ENCODE measurements at regions not wholly inside any gene's neighbourhood (a gene's known extent, or its start where the extent isn't known, plus 50 kb on each side); places are given as distances from the start of the nearest gene placed in this dataset.
"Not testable (repeated sequence)": the region's sequence is repeated elsewhere in the genome, so short reads cannot be mapped to it uniquely, and the experiment has no call there.

- peaks cover 17% of the 10 kb centered on the region for H3K27me3 Mint-ChIP-seq
- not testable (repeated sequence) for DNase-seq; ATAC-seq; H3K27ac Mint-ChIP-seq; H3K36me3 Mint-ChIP-seq (ENCODE audit: low read depth); H3K9me3 Mint-ChIP-seq; H3K4me3 Mint-ChIP-seq; H3K4me1 Mint-ChIP-seq
Observed at GRCh38 chr12:102313116-102313971, 115.7 kb upstream of the PMCH start.

GRCh38 chr12:102305486-102305885 is 107.9 kb upstream of the PMCH start:
- H3K27me3 Mint-ChIP-seq: peaks cover 7% of the 10 kb centered on the region
- H3K4me1 Mint-ChIP-seq: no peaks in the 10 kb centered on the region
- ATAC-seq: no peak

GRCh38 chr12:102304667-102305066 is 107.0 kb upstream of the PMCH start:
- not testable (repeated sequence) for H3K36me3 Mint-ChIP-seq (ENCODE audit: low read depth); ATAC-seq; H3K27me3 Mint-ChIP-seq; H3K4me1 Mint-ChIP-seq; H3K27ac Mint-ChIP-seq; H3K4me3 Mint-ChIP-seq; DNase-seq
- H3K9me3 Mint-ChIP-seq: peaks cover 13% of the 10 kb centered on the region

More at GRCh38 chr12:102305486-102305885, 107.9 kb upstream of the PMCH start:
- Mint-ChIP-seq H3K9me3 (peaks cover 12% of the 10 kb centered on the region), H3K27ac (no peak overlapping the region), H3K36me3 (ENCODE audit: low read depth) (no peaks in the 10 kb centered on the region), H3K4me3 (no peak overlapping the region)
- DNase-seq: no peak

GRCh38 chr12:102302553-102302952 is 104.9 kb upstream of the PMCH start:
- Mint-ChIP-seq H3K36me3 (ENCODE audit: low read depth) (no peaks in the 10 kb centered on the region), H3K27me3 (peaks cover 16% of the 10 kb centered on the region), H3K27ac (no peak overlapping the region), H3K9me3 (peaks cover 13% of the 10 kb centered on the region), H3K4me1 (no peaks in the 10 kb centered on the region), H3K4me3 (no peak overlapping the region)
- DNase-seq (no peak), ATAC-seq (no peak)

- no peak for DNase-seq
- H3K27me3 Mint-ChIP-seq: peaks cover 16% of the 10 kb centered on the region
- H3K9me3 Mint-ChIP-seq: peaks cover 13% of the 10 kb centered on the region
- H3K4me3 Mint-ChIP-seq: no peak overlapping the region
- no peaks in the 10 kb centered on the region for H3K36me3 Mint-ChIP-seq (ENCODE audit: low read depth)
- no peaks in the 10 kb centered on the region for H3K4me1 Mint-ChIP-seq
- no peak for ATAC-seq
- no peak overlapping the region for H3K27ac Mint-ChIP-seq
Observed at GRCh38 chr12:102301547-102301946, 103.9 kb upstream of the PMCH start.

- no peak overlapping the region for H3K27ac Mint-ChIP-seq
- no peak overlapping the region for H3K4me3 Mint-ChIP-seq
- no peaks in the 10 kb centered on the region for H3K36me3 Mint-ChIP-seq (ENCODE audit: low read depth)
- H3K9me3 Mint-ChIP-seq: peaks cover 13% of the 10 kb centered on the region
- peaks cover 16% of the 10 kb centered on the region for H3K27me3 Mint-ChIP-seq
- no peaks in the 10 kb centered on the region for H3K4me1 Mint-ChIP-seq
- DNase-seq (no peak), ATAC-seq (peak; percentile 73)
Observed at GRCh38 chr12:102300824-102301461, 103.3 kb upstream of the PMCH start.

- H3K9me3 Mint-ChIP-seq: peaks cover 13% of the 10 kb centered on the region
- no peak overlapping the region for H3K4me3 Mint-ChIP-seq
- DNase-seq (no peak), ATAC-seq (no peak)
- peaks cover 16% of the 10 kb centered on the region for H3K27me3 Mint-ChIP-seq
- no peak overlapping the region for H3K27ac Mint-ChIP-seq
- H3K36me3 Mint-ChIP-seq (ENCODE audit: low read depth): no peaks in the 10 kb centered on the region
- no peaks in the 10 kb centered on the region for H3K4me1 Mint-ChIP-seq
Observed at GRCh38 chr12:102299731-102300130, 102.1 kb upstream of the PMCH start.

GRCh38 chr12:102298022-102298421 is 100.4 kb upstream of the PMCH start:
- Mint-ChIP-seq H3K4me3 (no peak overlapping the region), H3K27me3 (peaks cover 13% of the 10 kb centered on the region)

GRCh38 chr12:102297412-102297811 is 99.8 kb upstream of the PMCH start:
- no peak overlapping the region for H3K27ac Mint-ChIP-seq
- H3K4me1 Mint-ChIP-seq: no peaks in the 10 kb centered on the region
- H3K9me3 Mint-ChIP-seq: peaks cover 8% of the 10 kb centered on the region
- peaks cover 13% of the 10 kb centered on the region for H3K27me3 Mint-ChIP-seq
- no peak overlapping the region for H3K4me3 Mint-ChIP-seq
- DNase-seq (no peak), ATAC-seq (no peak)
- H3K36me3 Mint-ChIP-seq (ENCODE audit: low read depth): no peaks in the 10 kb centered on the region

More at GRCh38 chr12:102298022-102298421, 100.4 kb upstream of the PMCH start:
- DNase-seq (no peak), ATAC-seq (no peak)
- Mint-ChIP-seq H3K9me3 (peaks cover 8% of the 10 kb centered on the region), H3K4me1 (no peaks in the 10 kb centered on the region), H3K27ac (no peak overlapping the region), H3K36me3 (ENCODE audit: low read depth) (no peaks in the 10 kb centered on the region)

- no peak overlapping the region for H3K27ac Mint-ChIP-seq
- no peaks in the 10 kb centered on the region for H3K36me3 Mint-ChIP-seq (ENCODE audit: low read depth)
- H3K27me3 Mint-ChIP-seq: peaks cover 10% of the 10 kb centered on the region
- peaks cover 6% of the 10 kb centered on the region for H3K9me3 Mint-ChIP-seq
- H3K4me3 Mint-ChIP-seq: no peak overlapping the region
- no peak for DNase-seq
- H3K4me1 Mint-ChIP-seq: no peaks in the 10 kb centered on the region
- no peak for ATAC-seq
Observed at GRCh38 chr12:102294568-102294967, 96.9 kb upstream of the PMCH start.

GRCh38 chr12:102291498-102292440 is 94.1 kb upstream of the PMCH start:
- not testable (repeated sequence) for DNase-seq; H3K4me3 Mint-ChIP-seq; H3K4me1 Mint-ChIP-seq; H3K27ac Mint-ChIP-seq; H3K36me3 Mint-ChIP-seq (ENCODE audit: low read depth); H3K27me3 Mint-ChIP-seq; ATAC-seq
- H3K9me3 Mint-ChIP-seq: peaks cover 12% of the 10 kb centered on the region

GRCh38 chr12:102289702-102290101 is 92.1 kb upstream of the PMCH start:
- not testable (repeated sequence) for DNase-seq; H3K4me1 Mint-ChIP-seq; H3K27me3 Mint-ChIP-seq; H3K4me3 Mint-ChIP-seq; ATAC-seq; H3K27ac Mint-ChIP-seq; H3K36me3 Mint-ChIP-seq (ENCODE audit: low read depth)
- peaks cover 17% of the 10 kb centered on the region for H3K9me3 Mint-ChIP-seq

- Mint-ChIP-seq H3K4me3 (no peak overlapping the region), H3K9me3 (peaks cover 7% of the 10 kb centered on the region), H3K27me3 (peaks cover 6% of the 10 kb centered on the region), H3K4me1 (no peaks in the 10 kb centered on the region), H3K27ac (no peak overlapping the region), H3K36me3 (ENCODE audit: low read depth) (no peaks in the 10 kb centered on the region)
- no peak for DNase-seq
- no peak for ATAC-seq
Observed at GRCh38 chr12:102281231-102281630, 83.6 kb upstream of the PMCH start.

GRCh38 chr12:102255687-102256086 is 58.1 kb upstream of the PMCH start:
- H3K27ac Mint-ChIP-seq; ATAC-seq; DNase-seq; H3K4me1 Mint-ChIP-seq; H3K36me3 Mint-ChIP-seq (ENCODE audit: low read depth); H3K4me3 Mint-ChIP-seq: not testable (repeated sequence)
- peaks cover 19% of the 10 kb centered on the region for H3K27me3 Mint-ChIP-seq
- H3K9me3 Mint-ChIP-seq: peaks cover 28% of the 10 kb centered on the region
